ENCODE measurements at regions not wholly inside any gene's neighbourhood (a gene's known extent, or its start where the extent isn't known, plus 50 kb on each side); places are given as distances from the start of the nearest gene placed in this dataset.

GRCh38 chr13:84821261-84821660 lies 939.0 kb upstream of the SLITRK1 start:
- Histone ChIP-seq H4K20me1 (ENCODE audit: insufficient read depth) (no peaks in the 10 kb centered on the region), H3K36me3 (ENCODE audit: control insufficient read depth in 1 of 2, insufficient read depth in 2 of 2, low read length in 2 of 2) (no peaks in the 10 kb centered on the region), H3K27ac (ENCODE audit: low read depth, low read length) (no peak overlapping the region), H3K4me3 (replicated peaks in 1 of 2; ENCODE audit: low read depth in 1 of 2, low read length in 2 of 2) (no peak overlapping the region), H3K9me2 (ENCODE audit: insufficient read depth) (no peaks in the 10 kb centered on the region), H3K9ac (ENCODE audit: low read length) (no peak overlapping the region), H3K79me2 (ENCODE audit: insufficient read depth, low read length) (no peaks in the 10 kb centered on the region), H3K27me3 (ENCODE audit: insufficient read depth, low read length) (no peaks in the 10 kb centered on the region), H2AFZ (ENCODE audit: low read depth, low read length, poor library complexity, severe bottlenecking) (no peak overlapping the region), H3K4me1 (ENCODE audit: control insufficient read depth in 1 of 2, insufficient read depth in 2 of 2, low read length in 2 of 2) (no peaks in the 10 kb centered on the region), H3K9me3 (ENCODE audit: control insufficient read depth in 1 of 2, insufficient read depth in 1 of 2, low read depth in 1 of 2, low read length in 2 of 2) (peaks cover 0 to 3% of the 10 kb centered on the region in 2 experiments; a peak in 1 of 4 replicates), H3K4me2 (ENCODE audit: low read length) (no peak overlapping the region)
- ChIA-PET POLR2A (no interaction called here), RAD21 (ENCODE audit: low non-redundant PET in 1 of 2, low total read pairs in 2 of 2, uncharacterized antibody in 2 of 2, unreplicated experiment in 2 of 2) (no interaction called here), CTCF (no interaction called here)
- ATAC-seq (no peak), DNase-seq (ENCODE audit: low read depth, low spot score) (no peak)
- intact Hi-C loops (cut with micrococcal nuclease), result no loop called here
- no TSS peak for BruUV-seq (replicated peaks)
- TF ChIP-seq FOSL1 (IDR thresholded peaks at IDR 0.05; ENCODE audit: low read depth), result no peak
- no peak for TF ChIP-seq MAX (IDR thresholded peaks at IDR 0.05)
- no peak for TF ChIP-seq SIN3A (IDR thresholded peaks at IDR 0.05; ENCODE audit: low read depth)
- TF ChIP-seq ZFX (IDR thresholded peaks at IDR 0.05), result no peak
- no peak for TF ChIP-seq ZNF274 (IDR thresholded peaks at IDR 0.05; ENCODE audit: low read depth, low read length)
- TF ChIP-seq SRF (IDR thresholded peaks at IDR 0.05; ENCODE audit: low read depth), result no peak
- no peak for TF ChIP-seq SP1 (IDR thresholded peaks at IDR 0.05; ENCODE audit: low read depth)
- TF ChIP-seq ATF3 (IDR thresholded peaks at IDR 0.05), result no peak
- no peak for TF ChIP-seq YY1 (IDR thresholded peaks at IDR 0.05; ENCODE audit: extremely low read depth, insufficient replicate concordance, low read depth, low read length)
- no peak for TF ChIP-seq TCF7L2 (IDR thresholded peaks at IDR 0.05; ENCODE audit: borderline replicate concordance, extremely low read depth, insufficient read depth, insufficient read length)
- TF ChIP-seq CTCF (IDR thresholded peaks at IDR 0.05 in 2 of 3, conservative IDR thresholded peaks at IDR 0.05 in 1 of 3; ENCODE audit: borderline replicate concordance in 1 of 3, insufficient read depth in 1 of 3, low read depth in 2 of 3, low read length in 2 of 3), result no peak
- TF ChIP-seq POLR2AphosphoS5 (IDR thresholded peaks at IDR 0.05; ENCODE audit: low read depth, low read length), result no peak
- TF ChIP-seq EZH2 (IDR thresholded peaks at IDR 0.05), result no peak
- no peak for TF ChIP-seq RAD21 (IDR thresholded peaks at IDR 0.05; ENCODE audit: low read depth)
- no peak for TF ChIP-seq POLR2A (IDR thresholded peaks at IDR 0.05; ENCODE audit: borderline replicate concordance, extremely low read depth, insufficient read depth, insufficient read length)
- TF ChIP-seq CBX3 (IDR thresholded peaks at IDR 0.05; ENCODE audit: low read depth), result no peak
- TF ChIP-seq REST (IDR thresholded peaks at IDR 0.05; ENCODE audit: low read depth), result no peak
- no peak for TF ChIP-seq ELF1 (IDR thresholded peaks at IDR 0.05; ENCODE audit: borderline replicate concordance, low read depth)
- no peak for TF ChIP-seq ZBTB33 (IDR thresholded peaks at IDR 0.05; ENCODE audit: extremely low read depth, insufficient replicate concordance, low read length)

Measured in HCT116 (cell line).